ENCODE measurements at regions not wholly inside any gene's neighbourhood (a gene's known extent, or its start where the extent isn't known, plus 50 kb on each side); places are given as distances from the start of the nearest gene placed in this dataset.

- no peak for DNase-seq (ENCODE audit: low spot score)
- Mint-ChIP-seq H3K4me1 (ENCODE audit: low read depth in 2 of 2) (no peaks in the 10 kb centered on the region), H3K36me3 (no peaks in the 10 kb centered on the region), H3K9me3 (peaks cover 14% of the 10 kb centered on the region), H3K27ac (no peak overlapping the region), H3K27me3 (no peaks in the 10 kb centered on the region), H3K4me3 (no peak overlapping the region)
- no peak for ATAC-seq
These were observed 70.1 kb upstream of the ESRRG start for GRCh38 chr1:216793303-216793702.

- H3K4me1 Mint-ChIP-seq (ENCODE audit: low read depth in 2 of 2): no peaks in the 10 kb centered on the region
- ATAC-seq (no peak), DNase-seq (ENCODE audit: low spot score) (no peak)
- no peaks in the 10 kb centered on the region for H3K27me3 Mint-ChIP-seq
- H3K9me3 Mint-ChIP-seq: peaks cover 5% of the 10 kb centered on the region
- H3K36me3 Mint-ChIP-seq: no peaks in the 10 kb centered on the region
- no peak overlapping the region for H3K4me3 Mint-ChIP-seq
- H3K27ac Mint-ChIP-seq: no peak overlapping the region
These were observed 65.4 kb upstream of the ESRRG start for GRCh38 chr1:216788671-216789070.

GRCh38 chr1:216785737-216786136 is 62.5 kb upstream of the ESRRG start:
- H3K27me3 Mint-ChIP-seq: no peaks in the 10 kb centered on the region
- no peak overlapping the region for H3K4me3 Mint-ChIP-seq
- H3K4me1 Mint-ChIP-seq (ENCODE audit: low read depth in 2 of 2): no peaks in the 10 kb centered on the region
- no peaks in the 10 kb centered on the region for H3K36me3 Mint-ChIP-seq
- DNase-seq (ENCODE audit: low spot score) (no peak), ATAC-seq (no peak)
- H3K27ac Mint-ChIP-seq: no peak overlapping the region
- H3K9me3 Mint-ChIP-seq: peaks cover 5% of the 10 kb centered on the region

- Mint-ChIP-seq H3K9me3 (peaks cover 5% of the 10 kb centered on the region), H3K27me3 (no peaks in the 10 kb centered on the region), H3K4me1 (ENCODE audit: low read depth in 2 of 2) (no peaks in the 10 kb centered on the region), H3K4me3 (no peak overlapping the region), H3K36me3 (no peaks in the 10 kb centered on the region), H3K27ac (no peak overlapping the region)
- no peak for ATAC-seq
- DNase-seq (ENCODE audit: low spot score): no peak
These were observed 62.0 kb upstream of the ESRRG start for GRCh38 chr1:216785221-216785620.

GRCh38 chr1:216779686-216780085 is 56.5 kb upstream of the ESRRG start:
- no peaks in the 10 kb centered on the region for H3K36me3 Mint-ChIP-seq
- no peaks in the 10 kb centered on the region for H3K27me3 Mint-ChIP-seq
- no peak for DNase-seq (ENCODE audit: low spot score)
- no peak for ATAC-seq
- no peak overlapping the region for H3K27ac Mint-ChIP-seq
- H3K4me1 Mint-ChIP-seq (ENCODE audit: low read depth in 2 of 2): no peaks in the 10 kb centered on the region
- peaks cover 11% of the 10 kb centered on the region for H3K9me3 Mint-ChIP-seq
- H3K4me3 Mint-ChIP-seq: no peak overlapping the region

- H3K36me3 Mint-ChIP-seq: no peaks in the 10 kb centered on the region
- H3K27me3 Mint-ChIP-seq: no peaks in the 10 kb centered on the region
- no peak overlapping the region for H3K4me3 Mint-ChIP-seq
- DNase-seq (ENCODE audit: low spot score) (no peak), ATAC-seq (no peak)
- H3K4me1 Mint-ChIP-seq (ENCODE audit: low read depth in 2 of 2): no peaks in the 10 kb centered on the region
- no peak overlapping the region for H3K27ac Mint-ChIP-seq
- peaks cover 11% of the 10 kb centered on the region for H3K9me3 Mint-ChIP-seq
These were observed 55.5 kb upstream of the ESRRG start for GRCh38 chr1:216778737-216779136.

GRCh38 chr1:216777148-216777547 is 53.9 kb upstream of the ESRRG start:
- H3K9me3 Mint-ChIP-seq: peaks cover 11% of the 10 kb centered on the region
- ATAC-seq (no peak), DNase-seq (ENCODE audit: low spot score) (no peak)
- H3K4me3 Mint-ChIP-seq: no peak overlapping the region
- no peaks in the 10 kb centered on the region for H3K27me3 Mint-ChIP-seq
- H3K4me1 Mint-ChIP-seq (ENCODE audit: low read depth in 2 of 2): no peaks in the 10 kb centered on the region
- no peaks in the 10 kb centered on the region for H3K36me3 Mint-ChIP-seq
- H3K27ac Mint-ChIP-seq: no peak overlapping the region

Data from natural killer cell treated with Interleukin-12 subunit alpha and Interleukin-12 subunit beta and Interleukin-15 and Interleukin-18, amount 100 ng/mL, for 72 hours (primary cell).